Breast epithelium (tissue), 3 donors: ENCODE measurements at regions not wholly inside any gene's neighbourhood (a gene's known extent, or its start where the extent isn't known, plus 50 kb on each side); places are given as distances from the start of the nearest gene placed in this dataset.

Source experiments
- POLR2A ChIP-seq: fragments of 450-650 bp; IDR thresholded peaks from one replicate; pipeline ENCODE4 v1.6.1; 2016; ENCODE audit warnings: antibody characterized with exemption, mild to moderate bottlenecking, moderate library complexity
- POLR2AphosphoS5 ChIP-seq, 3 donors: sonication (generic); formaldehyde crosslinking; IDR thresholded peaks; one replicate each; pipeline ENCODE4 v1.6.1; 2017; ENCODE audit warnings: antibody characterized with exemption in 3 of 3
- TF ChIP-seq, protein P1 (sequence below), 3 donors: fragments of 450-650 bp; IDR thresholded peaks; one replicate each; pipeline ENCODE4 v1.5.1; 2016 to 2017; ENCODE audit warnings: antibody characterized with exemption in 3 of 3, mild to moderate bottlenecking in 3 of 3, moderate library complexity in 3 of 3

DNA sequence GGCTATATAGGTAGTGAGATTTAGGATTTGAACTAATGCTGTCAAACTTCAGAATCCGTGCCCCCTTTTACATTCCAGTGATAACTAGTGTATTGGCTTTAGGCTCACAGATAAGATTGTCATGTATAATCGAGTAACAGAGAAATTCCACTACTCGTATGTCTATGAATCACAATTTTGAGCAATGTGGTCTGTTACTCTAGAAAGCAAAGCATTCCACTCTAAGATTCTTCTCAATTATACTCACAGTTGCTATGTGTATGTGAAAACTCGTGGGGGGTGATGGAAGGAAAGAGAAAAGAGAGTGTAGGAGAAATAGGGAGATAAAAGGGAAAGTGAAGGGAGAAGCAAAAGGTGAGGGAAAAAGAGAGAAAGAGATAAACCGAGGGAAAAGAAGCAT lies 1175.1 kb upstream of the GOT2 start:
- TF ChIP-seq, protein P1, sequence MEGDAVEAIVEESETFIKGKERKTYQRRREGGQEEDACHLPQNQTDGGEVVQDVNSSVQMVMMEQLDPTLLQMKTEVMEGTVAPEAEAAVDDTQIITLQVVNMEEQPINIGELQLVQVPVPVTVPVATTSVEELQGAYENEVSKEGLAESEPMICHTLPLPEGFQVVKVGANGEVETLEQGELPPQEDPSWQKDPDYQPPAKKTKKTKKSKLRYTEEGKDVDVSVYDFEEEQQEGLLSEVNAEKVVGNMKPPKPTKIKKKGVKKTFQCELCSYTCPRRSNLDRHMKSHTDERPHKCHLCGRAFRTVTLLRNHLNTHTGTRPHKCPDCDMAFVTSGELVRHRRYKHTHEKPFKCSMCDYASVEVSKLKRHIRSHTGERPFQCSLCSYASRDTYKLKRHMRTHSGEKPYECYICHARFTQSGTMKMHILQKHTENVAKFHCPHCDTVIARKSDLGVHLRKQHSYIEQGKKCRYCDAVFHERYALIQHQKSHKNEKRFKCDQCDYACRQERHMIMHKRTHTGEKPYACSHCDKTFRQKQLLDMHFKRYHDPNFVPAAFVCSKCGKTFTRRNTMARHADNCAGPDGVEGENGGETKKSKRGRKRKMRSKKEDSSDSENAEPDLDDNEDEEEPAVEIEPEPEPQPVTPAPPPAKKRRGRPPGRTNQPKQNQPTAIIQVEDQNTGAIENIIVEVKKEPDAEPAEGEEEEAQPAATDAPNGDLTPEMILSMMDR (IDR thresholded peaks at IDR 0.05), result no peak
- TF ChIP-seq POLR2A (no peak), POLR2AphosphoS5 (IDR thresholded peaks at IDR 0.05) (no peak)
